H1 (cell line): ENCODE measurements at regions not wholly inside any gene's neighbourhood (a gene's known extent, or its start where the extent isn't known, plus 50 kb on each side); places are given as distances from the start of the nearest gene placed in this dataset.

Source experiments
- CTCF ChIA-PET: fragments of 300-600 bp; sonication (Branson Sonifier 250); formaldehyde crosslinking; loops from one replicate; lab custom pipeline; 2021; ENCODE audit not compliant: partially characterized antibody; lab: Charles Lee
- POLR2A ChIA-PET: fragments of 300-600 bp; sonication (Branson Sonifier 250); formaldehyde crosslinking; loops from one replicate; lab custom pipeline; 2021; ENCODE audit warnings: inconsistent platforms; ENCODE audit not compliant: partially characterized antibody; lab: Charles Lee
- DNase-seq, 2 experiments: peaks; one replicate each; pipeline versions ENCODE4 v3.0.0 to v3.0.0-alpha.2; 2010 to 2022; ENCODE audit warnings: low spot score in 2 of 2, low read depth in 1 of 2, mixed read lengths in 1 of 2
- FAIRE-seq: peaks from 2 replicates; lab custom pipeline; 2011; peaks lifted over from hg19 to GRCh38; lab: Jason Lieb, UNC
- H2AFZ ChIP-seq: 2 replicates; pipeline ENCODE4 v1.8.1; 2012; ENCODE audit warnings: low read length, inconsistent platforms
- H2AK5ac ChIP-seq: 2 replicates; pipeline ENCODE4 v1.6.1; 2013; ENCODE audit warnings: low read depth, low read length
- H2BK120ac ChIP-seq: replicated peaks from 2 replicates; pipeline ENCODE3; 2013; ENCODE audit warnings: low read depth, low read length, inconsistent platforms
- H2BK12ac ChIP-seq: 2 replicates; pipeline ENCODE4 v1.6.1; 2013; ENCODE audit warnings: low read depth, low read length
- H2BK15ac ChIP-seq: 2 replicates; pipeline ENCODE4 v1.6.1; 2013; ENCODE audit warnings: low read length
- H2BK20ac ChIP-seq: 2 replicates; pipeline ENCODE4 v1.6.1; 2013; ENCODE audit warnings: low read length
- H2BK5ac ChIP-seq: 2 replicates; pipeline ENCODE4 v1.6.1; 2013; ENCODE audit warnings: low read depth, low read length
- H3K14ac ChIP-seq: 2 replicates; pipeline ENCODE4 v1.6.1; 2013; ENCODE audit warnings: inconsistent platforms; ENCODE audit not compliant: insufficient read length
- H3K18ac ChIP-seq: 2 replicates; pipeline ENCODE4 v1.6.1; 2013; ENCODE audit warnings: low read length; ENCODE audit errors: extremely low read depth
- H3K23ac ChIP-seq: 2 replicates; pipeline ENCODE4 v1.6.1; 2013; ENCODE audit warnings: inconsistent platforms; ENCODE audit not compliant: insufficient read length
- H3K23me2 ChIP-seq: 2 replicates; pipeline ENCODE4 v1.6.1; 2013; ENCODE audit warnings: low read depth, low read length
- H3K27ac ChIP-seq: 2 replicates; pipeline ENCODE4 v1.6.1; 2011; ENCODE audit warnings: low read depth, low read length, inconsistent platforms
- H3K27me3 ChIP-seq, 4 experiments: replicated peaks in 1 of 4; 1 replicate in 1 of 4; 2 replicates in 3 of 4; pipeline versions ENCODE4 v1.6.1 to v1.8.1; 2011 to 2013; ENCODE audit warnings: low read length in 3 of 4, mild to moderate bottlenecking in 3 of 4, inconsistent platforms in 2 of 4, mixed read lengths in 2 of 4, moderate library complexity in 1 of 4; ENCODE audit not compliant: control insufficient read depth in 3 of 4, insufficient read depth in 3 of 4; ENCODE audit errors: extremely low read depth in 1 of 4
- H3K36me3 ChIP-seq, 4 experiments: 2 replicates each; pipeline versions ENCODE4 v1.6.1 to v1.8.1; 2011 to 2013; ENCODE audit warnings: mild to moderate bottlenecking in 4 of 4, low read length in 3 of 4, moderate library complexity in 2 of 4, control low read depth in 1 of 4, inconsistent platforms in 1 of 4; ENCODE audit not compliant: insufficient read depth in 4 of 4, control insufficient read depth in 2 of 4
- H3K4ac ChIP-seq: replicated peaks from 2 replicates; pipeline ENCODE3; 2013; ENCODE audit warnings: low read length, low read depth, mixed read lengths, inconsistent platforms; ENCODE audit not compliant: insufficient read length
- H3K4me1 ChIP-seq, 4 experiments: replicated peaks in 1 of 4; 1 replicate in 1 of 4; 2 replicates in 3 of 4; pipeline versions ENCODE4 v1.6.1 to v1.8.1; 2011 to 2013; ENCODE audit warnings: low read length in 3 of 4, inconsistent platforms in 2 of 4, mixed read lengths in 1 of 4; ENCODE audit not compliant: insufficient read depth in 4 of 4, control insufficient read depth in 3 of 4
- H3K4me2 ChIP-seq, 2 experiments: 2 replicates each; pipeline versions ENCODE4 v1.6.1 to v1.8.1; 2011 to 2013; ENCODE audit warnings: low read depth in 2 of 2, low read length in 2 of 2, control low read depth in 1 of 2, inconsistent platforms in 1 of 2, mild to moderate bottlenecking in 1 of 2; ENCODE audit not compliant: insufficient read depth in 1 of 2
- H3K4me3 ChIP-seq, 4 experiments: fragments of 200-600, 300-600 bp in 1 of 4; sonication (generic), shearing (Covaris generic), sonication (Bioruptor Twin) in 1 of 4; 2 replicates each; pipeline versions ENCODE4 v1.5.1 to v1.8.1; 2011 to 2016; ENCODE audit warnings: low read length in 4 of 4, low read depth in 3 of 4, control low read depth in 2 of 4, inconsistent platforms in 2 of 4, mild to moderate bottlenecking in 2 of 4, mixed read lengths in 1 of 4, moderate library complexity in 1 of 4; ENCODE audit not compliant: insufficient read depth in 2 of 4; ENCODE audit errors: extremely low read depth in 1 of 4
- H3K56ac ChIP-seq: replicated peaks from 2 replicates; pipeline ENCODE3; 2013; ENCODE audit warnings: low read depth, mild to moderate bottlenecking, mixed read lengths, low read length, inconsistent platforms; ENCODE audit not compliant: insufficient read length
- H3K79me1 ChIP-seq: 2 replicates; pipeline ENCODE4 v1.6.1; 2013; ENCODE audit warnings: low read depth, low read length, control low read depth
- H3K79me2 ChIP-seq, 2 experiments: 2 replicates each; pipeline versions ENCODE4 v1.6.1 to v1.8.1; 2012 to 2013; ENCODE audit warnings: low read length in 2 of 2, mild to moderate bottlenecking in 2 of 2, inconsistent platforms in 1 of 2; ENCODE audit not compliant: insufficient read depth in 2 of 2, control insufficient read depth in 1 of 2
- H3K9ac ChIP-seq, 4 experiments: replicated peaks in 1 of 4; 1 replicate in 1 of 4; 2 replicates in 3 of 4; pipeline versions ENCODE4 v1.6.1 to v1.8.1; 2011 to 2013; ENCODE audit warnings: low read depth in 3 of 4, low read length in 3 of 4, control low read depth in 2 of 4, mild to moderate bottlenecking in 2 of 4, moderate library complexity in 2 of 4, inconsistent platforms in 1 of 4; ENCODE audit errors: extremely low read depth in 1 of 4
- H3K9me3 ChIP-seq, 2 experiments: 2 replicates each; pipeline versions ENCODE4 v1.6.1 to v1.8.1; 2012 to 2013; ENCODE audit warnings: mild to moderate bottlenecking in 2 of 2, moderate library complexity in 2 of 2, control low read depth in 1 of 2, inconsistent platforms in 1 of 2, low read depth in 1 of 2, low read length in 1 of 2, mixed read lengths in 1 of 2; ENCODE audit not compliant: insufficient read depth in 2 of 2
- H4K20me1 ChIP-seq, 2 experiments: replicated peaks in 1 of 2; 2 replicates each; pipeline versions ENCODE3 to v1.8.1; 2011 to 2013; ENCODE audit warnings: inconsistent platforms in 2 of 2, low read length in 2 of 2, mild to moderate bottlenecking in 1 of 2; ENCODE audit not compliant: insufficient read depth in 2 of 2, control insufficient read depth in 1 of 2
- H4K5ac ChIP-seq: 2 replicates; pipeline ENCODE4 v1.6.1; 2013; ENCODE audit warnings: low read length, low read depth, mixed read lengths, inconsistent platforms; ENCODE audit not compliant: insufficient read length
- H4K8ac ChIP-seq: 2 replicates; pipeline ENCODE4 v1.8.0; 2013; ENCODE audit warnings: mild to moderate bottlenecking, moderate library complexity, low read length, inconsistent platforms; ENCODE audit not compliant: insufficient read depth; ENCODE audit errors: extremely low read depth
- H4K91ac ChIP-seq: replicated peaks from 2 replicates; pipeline ENCODE3; 2013; ENCODE audit warnings: low read length, mixed read lengths, inconsistent platforms; ENCODE audit not compliant: insufficient read length
- ASH2L ChIP-seq: fragments of 200-600, 300-600 bp; sonication (generic); IDR thresholded peaks from one replicate; pipeline ENCODE4 v1.7.1; 2017; ENCODE audit warnings: low read length
- BRCA1 ChIP-seq: IDR thresholded peaks from 2 replicates; pipeline ENCODE4 v1.6.1; 2012; ENCODE audit warnings: low read depth, low read length, improper control_type of control experiment
- CREB1 ChIP-seq: IDR thresholded peaks from 2 replicates; pipeline ENCODE4 v1.6.1; 2012; ENCODE audit warnings: inconsistent platforms
- HDAC2 ChIP-seq, 2 experiments: fragments of 300-600 bp in 1 of 2; sonication (generic) in 1 of 2; IDR thresholded peaks; 2 replicates each; pipeline ENCODE4 v1.6.1; 2011 to 2012; ENCODE audit warnings: low read depth in 2 of 2, low read length in 2 of 2, mild to moderate bottlenecking in 2 of 2, moderate library complexity in 2 of 2, borderline replicate concordance in 1 of 2, inconsistent platforms in 1 of 2
- HDAC6 ChIP-seq: IDR thresholded peaks from one replicate; pipeline ENCODE4 v1.7.1; 2012; ENCODE audit warnings: low read depth, mild to moderate bottlenecking, inconsistent platforms, low read length, moderate library complexity
- JUND ChIP-seq: IDR thresholded peaks from 2 replicates; pipeline ENCODE4 v1.6.1; 2011; ENCODE audit warnings: mild to moderate bottlenecking, improper control_type of control experiment, low read length
- RFX5 ChIP-seq: IDR thresholded peaks from 2 replicates; pipeline ENCODE4 v1.6.1; 2011; ENCODE audit warnings: low read depth, low read length, improper control_type of control experiment, borderline replicate concordance
- RNF2 ChIP-seq: fragments of 200-900, 300-1000 bp; sonication (generic); IDR thresholded peaks from 2 replicates; pipeline ENCODE4 v1.7.1; 2016; ENCODE audit warnings: borderline replicate concordance, low read depth, mild to moderate bottlenecking, antibody characterized with exemption, low read length; ENCODE audit not compliant: poor library complexity, severe bottlenecking; ENCODE audit errors: missing control alignments
- RXRA ChIP-seq: IDR thresholded peaks from 2 replicates; pipeline ENCODE4 v1.6.1; 2011; ENCODE audit warnings: low read depth, mild to moderate bottlenecking, low read length, moderate library complexity; ENCODE audit not compliant: insufficient read depth
- SP1 ChIP-seq: IDR thresholded peaks from 2 replicates; pipeline ENCODE4 v1.6.1; 2011; ENCODE audit warnings: low read depth, low read length
- SP2 ChIP-seq: IDR thresholded peaks from 2 replicates; pipeline ENCODE4 v1.6.1; 2012; ENCODE audit warnings: mild to moderate bottlenecking, low read length, inconsistent platforms
- YY1 ChIP-seq: IDR thresholded peaks from 2 replicates; pipeline ENCODE4 v1.6.1; 2011; ENCODE audit warnings: low read depth, mild to moderate bottlenecking, low read length
- WGBS, 2 experiments: shearing (Covaris generic) in 1 of 2; methylation state at CpG; one replicate each; pipeline versions ENCODE4 v1.1.6 to v1.1.7; 2013 to 2015; ENCODE audit warnings: low lambda C conversion rate in 2 of 2, mixed read lengths in 2 of 2, inconsistent platforms in 1 of 2, low coverage in 1 of 2, missing lambda C conversion rate in 1 of 2; ENCODE audit not compliant: insufficient replicate concordance in 2 of 2, insufficient coverage in 1 of 2, insufficient read length in 1 of 2; ENCODE audit errors: extremely low coverage in 1 of 2, missing lambda C conversion rate in 1 of 2; 5-methylcytosine and 5-hydroxymethylcytosine counted together
- TF ChIP-seq, protein P1 (sequence below): IDR thresholded peaks from 2 replicates; pipeline ENCODE4 v1.6.1; 2012; ENCODE audit warnings: low read length, inconsistent platforms

DNA sequence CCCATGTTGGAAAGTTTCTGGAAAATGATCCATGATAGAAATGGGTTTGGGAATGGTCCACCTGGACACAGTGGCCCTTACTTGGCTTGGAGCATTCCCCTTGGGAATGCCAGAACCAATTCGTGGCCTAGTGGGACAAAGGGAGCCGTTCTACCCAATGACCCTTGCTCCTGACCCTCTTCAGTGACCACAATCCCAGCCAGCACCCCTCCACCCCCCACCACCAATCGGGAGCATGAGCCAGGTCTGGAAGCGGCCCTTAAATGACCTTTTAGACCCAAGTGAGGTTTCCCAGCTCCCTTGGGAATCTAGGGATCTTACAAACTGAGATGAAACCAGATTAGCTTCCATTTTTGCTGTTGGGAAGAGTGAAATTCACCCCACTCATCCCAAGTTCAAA lies 51.3 kb upstream of the CDON start:
- Histone ChIP-seq H3K36me3 (no peaks in the 10 kb centered on the region), H2BK15ac (peak overlapping the region; percentile 51; the same call in 1 of the 2 replicates), H3K27me3 (0 out of 7 replicates have a peak, but pooled peaks cover 0 to 3% (median 0%) of the 10 kb centered on the region in 4 experiments), H3K4me2 (no peak overlapping the region), H2BK5ac (no peak overlapping the region), H4K5ac (no peak overlapping the region), H3K4me1 (peaks cover 0 to 7% (median 0%) of the 10 kb centered on the region in 4 experiments; a peak in 3 of 7 replicates), H3K4ac (no peak overlapping the region), H4K8ac (no peak overlapping the region), H2BK20ac (no peak overlapping the region), H2AFZ (no peak overlapping the region), H3K9ac (no peak overlapping the region), H3K23ac (no peak overlapping the region), H3K14ac (no peak overlapping the region), H3K23me2 (no peaks in the 10 kb centered on the region), H3K27ac (no peak overlapping the region), H3K56ac (no peak overlapping the region), H2BK120ac (no peak overlapping the region), H4K20me1 (no peaks in the 10 kb centered on the region), H3K4me3 (no peak overlapping the region), H4K91ac (peak overlapping the region; percentile 39), H3K79me2 (no peaks in the 10 kb centered on the region), H3K79me1 (no peaks in the 10 kb centered on the region), H3K18ac (no peak overlapping the region), H3K9me3 (no peaks in the 10 kb centered on the region), H2BK12ac (no peak overlapping the region), H2AK5ac (no peak overlapping the region)
- POLR2A ChIA-PET = interaction anchor here (1.1 to 1.6 kb wide), 2 partner anchors 9 to 13 kb away, joined by 3 to 6 read pairs; no protein-coding TSS in a partner anchor
- WGBS, 2 experiments = 81% methylated on average over 4 of the region's 4 CpGs; no CpG with 5 or more reads in 1 of the 2 experiments
- CTCF ChIA-PET = interaction anchor here (0.6 to 5.4 kb wide), 14 partner anchors 11 to 327 kb away, joined by 3 to 42 read pairs (median 6); no protein-coding TSS in a partner anchor
- DNase-seq (no peak), FAIRE-seq (no peak)
- no peak for TF ChIP-seq RFX5
- no peak for TF ChIP-seq BRCA1
- TF ChIP-seq, protein P1, sequence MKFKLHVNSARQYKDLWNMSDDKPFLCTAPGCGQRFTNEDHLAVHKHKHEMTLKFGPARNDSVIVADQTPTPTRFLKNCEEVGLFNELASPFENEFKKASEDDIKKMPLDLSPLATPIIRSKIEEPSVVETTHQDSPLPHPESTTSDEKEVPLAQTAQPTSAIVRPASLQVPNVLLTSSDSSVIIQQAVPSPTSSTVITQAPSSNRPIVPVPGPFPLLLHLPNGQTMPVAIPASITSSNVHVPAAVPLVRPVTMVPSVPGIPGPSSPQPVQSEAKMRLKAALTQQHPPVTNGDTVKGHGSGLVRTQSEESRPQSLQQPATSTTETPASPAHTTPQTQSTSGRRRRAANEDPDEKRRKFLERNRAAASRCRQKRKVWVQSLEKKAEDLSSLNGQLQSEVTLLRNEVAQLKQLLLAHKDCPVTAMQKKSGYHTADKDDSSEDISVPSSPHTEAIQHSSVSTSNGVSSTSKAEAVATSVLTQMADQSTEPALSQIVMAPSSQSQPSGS = no peak
- no peak for TF ChIP-seq RXRA
- TF ChIP-seq SP1 = no peak
- no peak for TF ChIP-seq ASH2L
- TF ChIP-seq JUND = no peak
- no peak for TF ChIP-seq HDAC6
- TF ChIP-seq CREB1 = no peak
- no peak for TF ChIP-seq HDAC2 (IDR thresholded peaks at IDR 0.05; ENCODE audit: borderline replicate concordance in 1 of 2, low read depth in 2 of 2, low read length in 2 of 2)
- no peak for TF ChIP-seq RNF2
- no peak for TF ChIP-seq SP2
- no peak for TF ChIP-seq YY1
